Activated naive CD4-positive, alpha-beta T cell treated with anti-CD3 and anti-CD28 coated beads, Interleukin-2, amount 10 ng/mL, durations not matched to agents 7 days and 5 days (primary cell): ENCODE measurements at regions not wholly inside any gene's neighbourhood (a gene's known extent, or its start where the extent isn't known, plus 50 kb on each side); places are given as distances from the start of the nearest gene placed in this dataset.

ENCODE experiments used
- CTCF ChIA-PET: fragments of 350-600 bp; sonication (Branson Sonifier 250); formaldehyde crosslinking; loops from one replicate; lab custom pipeline; 2021; ENCODE audit warnings: antibody characterized with exemption; lab: Charles Lee
- DNase-seq: peaks from one replicate; pipeline ENCODE4 v3.0.0-alpha.2; 2020
- H3K27ac Mint-ChIP-seq: one replicate; pipeline ENCODE4 v1.8.0; 2021; ENCODE audit warnings: mild to moderate bottlenecking, moderate library complexity, mixed read lengths
- H3K27me3 Mint-ChIP-seq: one replicate; pipeline ENCODE4 v1.8.0; 2021; ENCODE audit warnings: mild to moderate bottlenecking, mixed read lengths
- H3K36me3 Mint-ChIP-seq: one replicate; pipeline ENCODE4 v1.8.0; 2021; ENCODE audit warnings: mixed read lengths
- H3K4me1 Mint-ChIP-seq: one replicate; pipeline ENCODE4 v1.8.0; 2021; ENCODE audit warnings: mixed read lengths
- H3K4me3 Mint-ChIP-seq: one replicate; pipeline ENCODE4 v1.8.0; 2021; ENCODE audit warnings: mild to moderate bottlenecking, moderate library complexity, mixed read lengths
- H3K9me3 Mint-ChIP-seq: one replicate; pipeline ENCODE4 v1.8.0; 2021; ENCODE audit warnings: mixed read lengths

GRCh38 chr6:11346516-11346915 lies 114.0 kb upstream of the NEDD9 start:
- CTCF ChIA-PET, result interaction anchor here (1.1 kb wide), 1 partner anchor 8 kb away, joined by 3 read pairs; no protein-coding TSS in a partner anchor
- H3K36me3 Mint-ChIP-seq, result peaks cover 72% of the 10 kb centered on the region

DNA sequence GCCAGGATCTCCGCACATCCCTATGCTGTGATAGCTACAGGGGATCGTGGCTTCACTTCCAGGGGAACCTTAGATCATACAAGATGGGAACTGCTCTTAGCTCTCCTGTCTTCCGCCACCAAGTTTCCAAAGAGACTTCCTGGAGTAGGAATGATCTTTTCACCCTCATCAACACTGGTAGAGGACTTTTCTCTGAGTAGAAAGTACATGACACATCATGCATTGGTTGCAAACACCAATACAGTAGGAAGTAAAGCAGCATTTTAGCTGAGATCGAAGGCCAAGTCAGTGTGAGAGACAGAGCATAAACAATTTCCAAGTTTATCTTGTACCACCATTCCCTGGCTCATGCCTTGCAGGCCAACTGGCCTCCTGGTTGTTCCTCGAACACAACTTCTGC lies 113.1 kb upstream of the NEDD9 start:
- no peak overlapping the region for H3K4me3 Mint-ChIP-seq
- H3K36me3 Mint-ChIP-seq, result peaks cover 72% of the 10 kb centered on the region
- CTCF ChIA-PET, result no interaction called here
- no peak overlapping the region for H3K27ac Mint-ChIP-seq
- DNase-seq, result no peak
- H3K9me3 Mint-ChIP-seq, result peaks cover 5% of the 10 kb centered on the region
- peaks cover 42% of the 10 kb centered on the region for H3K4me1 Mint-ChIP-seq
- no peaks in the 10 kb centered on the region for H3K27me3 Mint-ChIP-seq

More at GRCh38 chr6:11346516-11346915, 114.0 kb upstream of the NEDD9 start:
- H3K27ac Mint-ChIP-seq, result no peak overlapping the region
- no peak for DNase-seq
- no peaks in the 10 kb centered on the region for H3K9me3 Mint-ChIP-seq
- H3K27me3 Mint-ChIP-seq, result no peaks in the 10 kb centered on the region
- H3K4me1 Mint-ChIP-seq, result peaks cover 45% of the 10 kb centered on the region
- H3K4me3 Mint-ChIP-seq, result no peak overlapping the region

- Mint-ChIP-seq H3K4me3 (no peak overlapping the region), H3K9me3 (peaks cover 5% of the 10 kb centered on the region), H3K36me3 (peaks cover 67% of the 10 kb centered on the region), H3K27me3 (no peaks in the 10 kb centered on the region), H3K4me1 (peaks cover 42% of the 10 kb centered on the region), H3K27ac (no peak overlapping the region)
- CTCF ChIA-PET, result no interaction called here
- DNase-seq, result no peak
Measured at GRCh38 chr6:11343963-11344723, 111.7 kb upstream of the NEDD9 start.

DNA sequence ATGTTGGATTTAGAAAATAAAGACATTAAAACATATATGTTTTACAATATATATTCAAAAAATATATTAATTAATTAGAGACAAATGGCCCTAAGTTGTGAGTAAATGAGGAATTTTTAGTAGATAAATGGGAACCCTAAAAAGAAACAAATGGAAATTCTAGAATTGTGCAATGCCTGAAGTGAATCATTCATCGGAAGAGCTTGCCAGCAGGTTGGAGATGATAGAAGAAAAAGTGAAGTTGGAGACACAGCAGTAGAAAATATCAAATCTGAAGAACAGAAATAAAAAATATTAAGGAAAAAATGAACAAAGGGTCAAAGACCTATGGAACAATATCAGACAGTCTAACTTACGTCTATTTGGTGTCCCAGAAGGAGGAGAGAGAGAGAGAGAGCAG lies 109.4 kb upstream of the NEDD9 start:
- CTCF ChIA-PET, result no interaction called here
- Mint-ChIP-seq H3K27me3 (no peaks in the 10 kb centered on the region), H3K4me3 (no peak overlapping the region), H3K4me1 (peaks cover 34% of the 10 kb centered on the region), H3K27ac (no peak overlapping the region), H3K9me3 (peaks cover 5% of the 10 kb centered on the region), H3K36me3 (peaks cover 50% of the 10 kb centered on the region)
- no peak for DNase-seq

GRCh38 chr6:11341303-11341702 lies 108.8 kb upstream of the NEDD9 start:
- Mint-ChIP-seq H3K4me3 (no peak overlapping the region), H3K4me1 (peaks cover 34% of the 10 kb centered on the region), H3K36me3 (peaks cover 46% of the 10 kb centered on the region), H3K27ac (no peak overlapping the region), H3K9me3 (peaks cover 5% of the 10 kb centered on the region), H3K27me3 (no peaks in the 10 kb centered on the region)
- no peak for DNase-seq
- CTCF ChIA-PET, result no interaction called here

- peaks cover 23% of the 10 kb centered on the region for H3K4me1 Mint-ChIP-seq
- no peak overlapping the region for H3K4me3 Mint-ChIP-seq
- H3K36me3 Mint-ChIP-seq, result peaks cover 47% of the 10 kb centered on the region
- H3K27ac Mint-ChIP-seq, result no peak overlapping the region
- no peaks in the 10 kb centered on the region for H3K27me3 Mint-ChIP-seq
- CTCF ChIA-PET, result interaction anchor here (0.7 kb wide), 1 partner anchor 64 kb away, joined by 3 read pairs; no protein-coding TSS in a partner anchor
- no peak for DNase-seq
- peaks cover 5% of the 10 kb centered on the region for H3K9me3 Mint-ChIP-seq
Measured at GRCh38 chr6:11339380-11339779, 106.9 kb upstream of the NEDD9 start.

- Mint-ChIP-seq H3K27ac (no peak overlapping the region), H3K4me1 (peaks cover 15% of the 10 kb centered on the region), H3K27me3 (no peaks in the 10 kb centered on the region), H3K36me3 (peaks cover 45% of the 10 kb centered on the region), H3K9me3 (peaks cover 5% of the 10 kb centered on the region), H3K4me3 (no peak overlapping the region)
- CTCF ChIA-PET, result no interaction called here
- no peak for DNase-seq
Measured at GRCh38 chr6:11337306-11337705, 104.8 kb upstream of the NEDD9 start.

DNA sequence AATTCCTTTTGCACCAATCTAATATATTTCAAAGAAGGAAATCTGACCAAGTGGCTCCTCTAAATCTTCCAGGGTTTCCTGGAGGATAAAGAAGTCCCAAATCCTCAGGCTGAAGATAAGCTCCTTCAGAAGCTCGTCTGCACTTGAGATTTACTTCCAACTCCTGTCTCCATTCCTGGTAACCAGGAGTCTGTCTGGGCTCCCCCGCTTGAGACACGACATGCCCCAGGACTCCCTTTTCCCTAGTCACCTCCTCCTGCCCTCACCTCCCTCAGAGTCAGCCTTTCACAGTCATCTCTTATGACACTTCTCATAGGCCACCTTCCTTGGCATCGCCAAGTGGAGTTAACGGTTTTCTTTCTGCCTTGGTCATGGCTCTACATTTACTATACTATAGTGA lies 103.4 kb upstream of the NEDD9 start:
- no peak for DNase-seq
- CTCF ChIA-PET, result no interaction called here
- no peaks in the 10 kb centered on the region for H3K27me3 Mint-ChIP-seq
- peaks cover 1% of the 10 kb centered on the region for H3K9me3 Mint-ChIP-seq
- peaks cover 41% of the 10 kb centered on the region for H3K36me3 Mint-ChIP-seq
- no peak overlapping the region for H3K4me3 Mint-ChIP-seq
- no peak overlapping the region for H3K27ac Mint-ChIP-seq
- peaks cover 22% of the 10 kb centered on the region for H3K4me1 Mint-ChIP-seq

DNA sequence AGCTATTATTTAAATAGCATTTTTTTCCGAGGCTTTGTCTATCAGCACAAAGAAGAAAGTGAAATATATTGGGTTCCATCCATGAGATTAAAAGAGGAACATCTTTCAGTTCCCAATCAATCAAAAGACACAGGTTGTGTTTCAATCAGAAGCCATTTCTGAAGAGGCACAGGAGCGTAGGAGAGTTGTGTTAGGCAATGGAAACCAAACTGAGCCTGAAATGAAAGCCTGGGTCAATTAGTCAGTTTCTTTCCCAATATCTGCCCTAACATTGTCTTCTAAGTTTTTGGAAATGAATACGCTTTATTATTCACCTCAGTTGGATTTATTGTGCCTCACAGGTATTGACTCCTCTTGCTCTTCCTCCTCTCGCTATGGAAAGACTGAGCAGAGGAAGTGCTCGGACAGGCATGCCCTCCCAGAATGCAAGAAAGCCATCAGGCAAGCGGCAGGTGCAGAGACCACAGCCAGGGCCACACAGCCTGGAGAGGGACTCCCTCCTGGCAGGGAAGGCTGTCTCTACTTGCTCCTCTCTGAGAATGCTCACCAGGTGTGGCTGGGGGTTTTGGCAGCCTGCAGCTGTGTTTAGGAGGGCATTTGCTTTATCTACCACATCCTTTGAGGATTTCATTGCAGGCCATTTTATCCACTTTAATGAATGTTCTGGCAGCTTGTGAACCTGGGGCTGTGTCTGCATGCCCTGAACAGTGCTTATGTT lies 100.8 kb upstream of the NEDD9 start:
- H3K4me3 Mint-ChIP-seq, result no peak overlapping the region
- H3K4me1 Mint-ChIP-seq, result peaks cover 31% of the 10 kb centered on the region
- H3K27me3 Mint-ChIP-seq, result no peaks in the 10 kb centered on the region
- no peak overlapping the region for H3K27ac Mint-ChIP-seq
- CTCF ChIA-PET, result no interaction called here
- peaks cover 38% of the 10 kb centered on the region for H3K36me3 Mint-ChIP-seq
- DNase-seq, result no peak
- H3K9me3 Mint-ChIP-seq, result no peaks in the 10 kb centered on the region

GRCh38 chr6:11332463-11332862 lies 100.0 kb upstream of the NEDD9 start:
- no peaks in the 10 kb centered on the region for H3K27me3 Mint-ChIP-seq
- no peak overlapping the region for H3K27ac Mint-ChIP-seq
- DNase-seq, result no peak
- H3K36me3 Mint-ChIP-seq, result peaks cover 44% of the 10 kb centered on the region
- H3K4me3 Mint-ChIP-seq, result no peak overlapping the region
- peaks cover 31% of the 10 kb centered on the region for H3K4me1 Mint-ChIP-seq
- H3K9me3 Mint-ChIP-seq, result no peaks in the 10 kb centered on the region
- CTCF ChIA-PET, result no interaction called here

DNA sequence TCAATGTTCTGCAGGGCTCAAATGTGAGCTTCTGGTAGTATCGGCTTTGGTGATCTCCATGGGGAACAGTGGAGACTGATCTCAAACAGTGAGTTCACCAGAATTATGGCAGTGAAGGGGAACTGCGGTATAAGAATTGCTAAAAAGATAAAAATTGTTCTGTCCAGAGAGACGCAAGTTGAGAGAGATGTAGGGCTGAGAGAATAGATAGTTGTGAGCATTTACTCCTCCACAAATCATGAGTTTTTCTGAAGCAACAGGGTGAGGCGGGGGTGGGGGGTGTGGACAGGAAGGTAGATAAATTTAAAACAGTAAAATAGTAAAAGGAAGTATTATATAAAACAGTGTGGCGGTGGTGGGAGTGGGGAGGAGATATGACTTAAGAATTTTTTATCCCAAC lies 98.6 kb upstream of the NEDD9 start:
- Mint-ChIP-seq H3K4me1 (peaks cover 37% of the 10 kb centered on the region), H3K36me3 (peaks cover 52% of the 10 kb centered on the region), H3K4me3 (no peak overlapping the region), H3K27ac (no peak overlapping the region), H3K27me3 (no peaks in the 10 kb centered on the region), H3K9me3 (no peaks in the 10 kb centered on the region)
- CTCF ChIA-PET, result no interaction called here
- no peak for DNase-seq

- peaks cover 48% of the 10 kb centered on the region for H3K36me3 Mint-ChIP-seq
- no peaks in the 10 kb centered on the region for H3K27me3 Mint-ChIP-seq
- no peak overlapping the region for H3K4me3 Mint-ChIP-seq
- no peak for DNase-seq
- H3K9me3 Mint-ChIP-seq, result no peaks in the 10 kb centered on the region
- peaks cover 40% of the 10 kb centered on the region for H3K4me1 Mint-ChIP-seq
- CTCF ChIA-PET, result no interaction called here
- H3K27ac Mint-ChIP-seq, result no peak overlapping the region
Measured at GRCh38 chr6:11330413-11330760, 97.9 kb upstream of the NEDD9 start.

GRCh38 chr6:11329726-11330412 lies 97.4 kb upstream of the NEDD9 start:
- Mint-ChIP-seq H3K4me3 (no peak overlapping the region), H3K9me3 (no peaks in the 10 kb centered on the region), H3K27me3 (no peaks in the 10 kb centered on the region), H3K4me1 (peaks cover 45% of the 10 kb centered on the region), H3K36me3 (peaks cover 48% of the 10 kb centered on the region), H3K27ac (no peak overlapping the region)
- CTCF ChIA-PET, result no interaction called here
- no peak for DNase-seq

- no peak overlapping the region for H3K4me3 Mint-ChIP-seq
- H3K9me3 Mint-ChIP-seq, result no peaks in the 10 kb centered on the region
- H3K4me1 Mint-ChIP-seq, result peaks cover 51% of the 10 kb centered on the region
- no peak for DNase-seq
- H3K27ac Mint-ChIP-seq, result no peak overlapping the region
- H3K36me3 Mint-ChIP-seq, result peaks cover 49% of the 10 kb centered on the region
- CTCF ChIA-PET, result no interaction called here
- H3K27me3 Mint-ChIP-seq, result no peaks in the 10 kb centered on the region
Measured at GRCh38 chr6:11328613-11329247, 96.3 kb upstream of the NEDD9 start.
